Thyroid gland (tissue), 4 donors: ENCODE measurements at regions not wholly inside any gene's neighbourhood (a gene's known extent, or its start where the extent isn't known, plus 50 kb on each side); places are given as distances from the start of the nearest gene placed in this dataset.

ENCODE experiments used
- DNase-seq, 2 donors: peaks; one replicate each; pipeline ENCODE4 v3.0.0-alpha.2; 2019
- H3K27ac ChIP-seq, 3 donors: fragments of 200-600 bp; sonication (generic); 1 replicate in 2 of 3; 2 replicates in 1 of 3; pipeline ENCODE4 v1.5.1; 2016 to 2019; ENCODE audit warnings: mild to moderate bottlenecking in 1 of 3, moderate library complexity in 1 of 3
- H3K27me3 ChIP-seq: fragments of 200-600 bp; sonication (generic); one replicate; pipeline ENCODE4 v1.5.1; 2019
- H3K36me3 ChIP-seq, 2 donors: fragments of 200-600 bp; sonication (generic); one replicate each; pipeline ENCODE4 v1.5.1; 2016 to 2019
- H3K4me1 ChIP-seq, 2 donors: fragments of 200-600 bp; sonication (generic); one replicate each; pipeline ENCODE4 v1.5.1; 2017 to 2019
- H3K4me3 ChIP-seq, 3 donors: fragments of 200-600 bp; sonication (generic); replicated peaks in 1 of 3; 1 replicate in 2 of 3; 2 replicates in 1 of 3; pipeline ENCODE4 v1.5.1; 2016; ENCODE audit warnings: mild to moderate bottlenecking in 1 of 3
- H3K9me3 ChIP-seq: fragments of 200-600 bp; sonication (generic); one replicate; pipeline ENCODE4 v1.5.1; 2017
- CTCF ChIP-seq, 6 experiments: fragments of 200-600 bp in 3 of 6; fragments of 450-650 bp in 3 of 6; sonication (generic) in 3 of 6; IDR thresholded peaks; one replicate each; pipeline ENCODE4 v1.5.1; 2016 to 2019; ENCODE audit warnings: antibody characterized with exemption in 6 of 6, mild to moderate bottlenecking in 2 of 6, inconsistent platforms in 1 of 6, moderate library complexity in 1 of 6
- POLR2A ChIP-seq, 2 donors: fragments of 450-650 bp; IDR thresholded peaks; one replicate each; pipeline ENCODE4 v1.6.1; 2017; ENCODE audit warnings: antibody characterized with exemption in 2 of 2, mild to moderate bottlenecking in 2 of 2, moderate library complexity in 1 of 2
- WGBS, 2 donors: methylation state at CpG; one replicate each; pipeline ENCODE4 v1.1.5; 2017; 5-methylcytosine and 5-hydroxymethylcytosine counted together
- intact Hi-C: fragments of 100-400 bp; cut with DNase I; formaldehyde crosslinking; loops from one replicate; pipeline ENCODE4 v1.15.1; 2023

- TF ChIP-seq POLR2A (IDR thresholded peaks at IDR 0.05) (no peak), CTCF (IDR thresholded peaks at IDR 0.05) (no peak)
- no peaks in the 10 kb centered on the region for H3K9me3 ChIP-seq
- 94% methylated on average over 1 of the region's 1 CpG for WGBS, 2 donors
Measured at GRCh38 chr5:143476601-143477211, 73.2 kb upstream of the NR3C1 start.

GRCh38 chr5:143474616-143475015 is 71.1 kb upstream of the NR3C1 start:
- no peak for DNase-seq
- Histone ChIP-seq H3K4me1 (no peaks in the 10 kb centered on the region), H3K27me3 (no peaks in the 10 kb centered on the region), H3K27ac (no peak overlapping the region), H3K9me3 (no peaks in the 10 kb centered on the region), H3K36me3 (no peaks in the 10 kb centered on the region), H3K4me3 (no peak overlapping the region)
- no peak for TF ChIP-seq POLR2A (IDR thresholded peaks at IDR 0.05)
- intact Hi-C loops: no loop called here
- WGBS, 2 donors: 74 to 86% methylated on average over 3 of the region's 3 CpGs

More at GRCh38 chr5:143476601-143477211, 73.2 kb upstream of the NR3C1 start:
- Histone ChIP-seq H3K36me3 (no peaks in the 10 kb centered on the region), H3K4me1 (no peaks in the 10 kb centered on the region), H3K27ac (no peak overlapping the region), H3K27me3 (no peaks in the 10 kb centered on the region), H3K4me3 (no peak overlapping the region)
- intact Hi-C loops: no loop called here
- no peak for DNase-seq

GRCh38 chr5:143473481-143473880 is 70.0 kb upstream of the NR3C1 start:
- Histone ChIP-seq H3K4me3 (no peak overlapping the region), H3K27ac (no peak overlapping the region), H3K27me3 (no peaks in the 10 kb centered on the region), H3K4me1 (no peaks in the 10 kb centered on the region), H3K9me3 (no peaks in the 10 kb centered on the region), H3K36me3 (no peaks in the 10 kb centered on the region)
- intact Hi-C loops: no loop called here
- DNase-seq: no peak
- no peak for TF ChIP-seq POLR2A (IDR thresholded peaks at IDR 0.05)
- no peak for TF ChIP-seq CTCF (IDR thresholded peaks at IDR 0.05)
- 83 to 95% methylated on average over 5 of the region's 5 CpGs for WGBS, 2 donors

- 87 to 89% methylated on average over 1 of the region's 1 CpG for WGBS, 2 donors
- H3K36me3 ChIP-seq: no peaks in the 10 kb centered on the region
- H3K4me3 ChIP-seq: no peak overlapping the region
- H3K4me1 ChIP-seq: no peaks in the 10 kb centered on the region
- intact Hi-C loops: no loop called here
- no peak for DNase-seq
- H3K9me3 ChIP-seq: no peaks in the 10 kb centered on the region
- TF ChIP-seq POLR2A (IDR thresholded peaks at IDR 0.05) (no peak), CTCF (IDR thresholded peaks at IDR 0.05) (no peak)
- no peak overlapping the region for H3K27ac ChIP-seq
- H3K27me3 ChIP-seq: no peaks in the 10 kb centered on the region
Measured at GRCh38 chr5:143472576-143472975, 69.1 kb upstream of the NR3C1 start.

GRCh38 chr5:143471666-143472464 is 68.4 kb upstream of the NR3C1 start:
- Histone ChIP-seq H3K36me3 (no peaks in the 10 kb centered on the region), H3K27ac (no peak overlapping the region), H3K27me3 (no peaks in the 10 kb centered on the region), H3K9me3 (no peaks in the 10 kb centered on the region), H3K4me1 (no peaks in the 10 kb centered on the region), H3K4me3 (no peak overlapping the region)
- no peak for DNase-seq
- 74 to 79% methylated on average over 7 of the region's 7 CpGs for WGBS, 2 donors
- TF ChIP-seq POLR2A (IDR thresholded peaks at IDR 0.05) (no peak), CTCF (IDR thresholded peaks at IDR 0.05) (no peak)
- intact Hi-C loops: no loop called here
